Activated naive CD4-positive, alpha-beta T cell treated with anti-CD3 and anti-CD28 coated beads, Interleukin-2, amount 50 U/mL, for 24 hours (primary cell): ENCODE measurements at regions not wholly inside any gene's neighbourhood (a gene's known extent, or its start where the extent isn't known, plus 50 kb on each side); places are given as distances from the start of the nearest gene placed in this dataset.

Source experiments
- H3K27ac Mint-ChIP-seq: one replicate; pipeline ENCODE4 v1.8.0; 2021; ENCODE audit warnings: mild to moderate bottlenecking, mixed read lengths
- H3K27me3 Mint-ChIP-seq: one replicate; pipeline ENCODE4 v1.8.0; 2021; ENCODE audit warnings: mixed read lengths
- H3K36me3 Mint-ChIP-seq: one replicate; pipeline ENCODE4 v1.8.0; 2021; ENCODE audit warnings: mixed read lengths
- H3K4me1 Mint-ChIP-seq: one replicate; pipeline ENCODE4 v1.8.0; 2021; ENCODE audit warnings: mixed read lengths
- H3K4me3 Mint-ChIP-seq: one replicate; pipeline ENCODE4 v1.8.0; 2021; ENCODE audit warnings: mild to moderate bottlenecking, mixed read lengths
- H3K9me3 Mint-ChIP-seq: one replicate; pipeline ENCODE4 v1.8.0; 2021; ENCODE audit warnings: mixed read lengths

DNA sequence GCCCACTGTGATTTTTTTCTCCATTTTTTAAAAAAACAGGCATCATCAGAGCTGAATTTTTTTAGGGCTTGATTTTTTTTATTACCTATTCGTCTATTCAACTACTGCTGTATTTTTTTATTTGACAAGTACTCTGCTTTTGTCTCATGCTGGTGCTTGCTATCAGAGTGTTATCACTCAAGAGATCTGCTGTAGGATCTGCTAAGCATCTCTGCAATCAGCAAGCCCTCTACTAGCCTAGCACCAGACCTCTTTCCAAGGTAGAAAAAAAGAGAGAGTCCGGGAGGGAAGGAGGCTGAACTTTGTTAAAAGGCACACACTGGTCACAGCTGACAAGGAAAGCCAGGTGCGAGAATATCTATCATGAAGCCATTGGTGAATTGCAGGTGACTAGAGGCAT is 413.8 kb upstream of the CCNH start:
- Mint-ChIP-seq H3K27me3 (no peaks in the 10 kb centered on the region), H3K4me1 (no peaks in the 10 kb centered on the region), H3K4me3 (no peak overlapping the region), H3K27ac (no peak overlapping the region), H3K9me3 (no peaks in the 10 kb centered on the region), H3K36me3 (no peaks in the 10 kb centered on the region)

DNA sequence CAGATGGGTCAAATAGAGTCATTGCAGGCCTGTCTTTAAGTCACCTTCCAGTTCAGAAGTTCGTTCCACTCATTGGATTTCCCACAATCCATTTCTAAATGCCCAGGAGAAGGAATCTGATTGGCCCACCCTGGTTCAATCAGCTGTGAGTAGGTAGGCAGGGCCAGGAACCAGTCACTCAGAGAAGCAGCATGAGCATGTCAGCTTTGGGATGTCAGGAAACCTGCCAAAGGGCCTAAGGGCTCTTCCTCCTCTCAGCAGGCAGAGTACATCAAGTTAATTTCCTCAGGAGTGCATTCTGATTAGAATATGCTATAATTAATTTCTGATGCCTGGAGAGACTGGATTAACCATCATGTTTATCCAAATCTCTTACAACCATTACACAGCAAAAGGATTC is 412.9 kb upstream of the CCNH start:
- Mint-ChIP-seq H3K4me3 (no peak overlapping the region), H3K4me1 (no peaks in the 10 kb centered on the region), H3K27me3 (no peaks in the 10 kb centered on the region), H3K36me3 (no peaks in the 10 kb centered on the region), H3K27ac (no peak overlapping the region), H3K9me3 (no peaks in the 10 kb centered on the region)

GRCh38 chr5:87807783-87808182 is 395.1 kb upstream of the CCNH start:
- Mint-ChIP-seq H3K27me3 (peaks cover under 1% of the 10 kb centered on the region), H3K4me3 (no peak overlapping the region), H3K9me3 (no peaks in the 10 kb centered on the region), H3K4me1 (no peaks in the 10 kb centered on the region), H3K27ac (no peak overlapping the region), H3K36me3 (no peaks in the 10 kb centered on the region)

DNA sequence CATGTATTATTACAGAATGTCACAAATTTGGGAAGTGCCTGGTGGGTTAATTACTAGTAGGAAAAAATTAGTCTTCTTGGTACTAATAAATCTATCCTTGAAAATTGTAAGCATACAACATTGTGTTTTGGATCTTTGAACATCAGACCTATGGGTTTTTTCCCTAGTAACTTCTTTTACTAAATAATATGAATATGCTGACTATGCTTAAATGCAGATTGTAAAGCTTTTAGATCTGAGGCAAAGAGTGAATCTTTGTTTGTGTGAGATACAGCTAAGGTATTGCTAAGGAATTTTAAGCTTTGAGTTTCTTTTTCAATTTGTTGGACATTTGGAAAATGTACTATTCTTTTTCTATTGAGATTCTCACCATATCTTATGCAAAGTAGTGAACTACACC is 390.6 kb upstream of the CCNH start:
- H3K4me1 Mint-ChIP-seq = no peaks in the 10 kb centered on the region
- no peak overlapping the region for H3K27ac Mint-ChIP-seq
- no peak overlapping the region for H3K4me3 Mint-ChIP-seq
- no peaks in the 10 kb centered on the region for H3K9me3 Mint-ChIP-seq
- H3K36me3 Mint-ChIP-seq = no peaks in the 10 kb centered on the region
- H3K27me3 Mint-ChIP-seq = peaks cover 8% of the 10 kb centered on the region

- Mint-ChIP-seq H3K9me3 (no peaks in the 10 kb centered on the region), H3K4me3 (no peak overlapping the region), H3K4me1 (no peaks in the 10 kb centered on the region), H3K27ac (no peak overlapping the region), H3K36me3 (no peaks in the 10 kb centered on the region), H3K27me3 (peaks cover 10% of the 10 kb centered on the region)
Measured at GRCh38 chr5:87791869-87792268, 379.1 kb upstream of the CCNH start.

GRCh38 chr5:87788416-87788815 is 375.7 kb upstream of the CCNH start:
- no peak overlapping the region for H3K4me3 Mint-ChIP-seq
- H3K36me3 Mint-ChIP-seq = no peaks in the 10 kb centered on the region
- H3K27ac Mint-ChIP-seq = no peak overlapping the region
- H3K9me3 Mint-ChIP-seq = no peaks in the 10 kb centered on the region
- no peaks in the 10 kb centered on the region for H3K4me1 Mint-ChIP-seq
- H3K27me3 Mint-ChIP-seq = peaks cover 13% of the 10 kb centered on the region

DNA sequence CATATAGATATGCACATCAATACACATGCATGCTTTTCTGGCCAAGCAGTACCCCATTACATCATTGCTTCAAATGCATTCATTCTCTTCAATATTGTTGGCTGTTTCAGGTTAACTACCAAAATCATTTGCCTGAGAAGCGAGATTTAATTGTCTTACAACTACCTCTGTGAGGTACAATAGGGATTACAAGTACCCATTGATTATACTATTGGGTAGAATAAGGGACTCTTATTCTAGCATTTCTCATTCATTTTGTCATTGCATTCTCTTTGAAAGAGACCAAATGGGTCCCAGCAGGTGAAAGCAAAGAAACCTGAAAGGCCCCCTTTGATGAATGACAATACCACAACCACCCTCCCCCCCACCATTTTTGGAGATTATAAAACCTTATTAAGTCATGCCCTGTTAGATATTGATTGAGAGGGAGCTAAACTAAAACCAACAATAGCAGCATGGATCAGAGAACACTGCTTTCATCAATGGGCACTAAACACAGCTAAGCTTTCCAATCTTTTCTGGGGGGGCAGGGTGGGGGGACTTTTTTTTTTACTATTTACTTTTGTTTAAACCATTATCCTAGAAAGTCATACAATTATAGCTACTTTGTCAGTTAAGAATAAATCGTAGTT is 375.0 kb upstream of the CCNH start:
- H3K36me3 Mint-ChIP-seq = no peaks in the 10 kb centered on the region
- no peaks in the 10 kb centered on the region for H3K4me1 Mint-ChIP-seq
- no peak overlapping the region for H3K4me3 Mint-ChIP-seq
- H3K9me3 Mint-ChIP-seq = no peaks in the 10 kb centered on the region
- peaks cover 16% of the 10 kb centered on the region for H3K27me3 Mint-ChIP-seq
- H3K27ac Mint-ChIP-seq = no peak overlapping the region

GRCh38 chr5:87787086-87787485 is 374.4 kb upstream of the CCNH start:
- H3K9me3 Mint-ChIP-seq = no peaks in the 10 kb centered on the region
- no peak overlapping the region for H3K4me3 Mint-ChIP-seq
- peaks cover 20% of the 10 kb centered on the region for H3K27me3 Mint-ChIP-seq
- no peaks in the 10 kb centered on the region for H3K36me3 Mint-ChIP-seq
- no peaks in the 10 kb centered on the region for H3K4me1 Mint-ChIP-seq
- no peak overlapping the region for H3K27ac Mint-ChIP-seq

- H3K27ac Mint-ChIP-seq = no peak overlapping the region
- H3K4me3 Mint-ChIP-seq = no peak overlapping the region
- peaks cover 26% of the 10 kb centered on the region for H3K27me3 Mint-ChIP-seq
- H3K9me3 Mint-ChIP-seq = no peaks in the 10 kb centered on the region
- H3K4me1 Mint-ChIP-seq = no peaks in the 10 kb centered on the region
- no peaks in the 10 kb centered on the region for H3K36me3 Mint-ChIP-seq
Measured at GRCh38 chr5:87786471-87786870, 373.7 kb upstream of the CCNH start.

DNA sequence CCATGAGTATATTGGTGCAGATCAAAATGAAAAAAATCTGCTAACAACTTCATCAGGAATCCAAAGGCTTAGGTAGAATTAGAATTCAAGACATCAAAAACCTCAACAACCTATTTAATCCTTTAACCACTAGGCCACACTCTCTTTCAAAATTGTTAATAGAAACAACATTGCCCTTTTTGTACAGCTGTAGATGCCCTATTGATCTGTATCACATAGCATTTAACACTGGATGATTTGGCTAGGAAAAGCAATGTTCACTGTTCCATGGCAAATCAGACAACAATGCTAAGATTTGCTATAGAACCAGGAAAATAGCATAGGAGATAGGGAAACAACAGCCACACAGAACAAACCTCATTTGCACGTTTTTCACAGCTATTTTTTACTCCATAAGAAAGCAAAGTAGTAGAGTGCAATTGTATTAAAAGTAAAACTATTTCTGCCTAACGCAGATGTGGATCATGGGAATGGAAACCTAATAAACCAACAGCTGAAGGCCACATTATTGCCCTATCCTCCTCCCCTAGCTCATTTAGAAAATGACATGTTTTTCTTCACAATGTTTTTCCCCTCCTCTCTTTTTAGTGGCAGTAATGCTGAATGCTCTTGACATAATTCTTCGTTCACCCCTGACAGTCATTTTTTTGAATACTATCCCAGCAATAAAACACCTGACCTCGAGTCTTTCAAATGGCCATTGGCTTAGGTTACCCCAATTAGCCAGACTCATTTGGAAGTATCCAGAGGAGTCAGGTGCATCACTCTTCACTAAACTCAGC is 373.0 kb upstream of the CCNH start:
- no peak overlapping the region for H3K4me3 Mint-ChIP-seq
- H3K27ac Mint-ChIP-seq = no peak overlapping the region

DNA sequence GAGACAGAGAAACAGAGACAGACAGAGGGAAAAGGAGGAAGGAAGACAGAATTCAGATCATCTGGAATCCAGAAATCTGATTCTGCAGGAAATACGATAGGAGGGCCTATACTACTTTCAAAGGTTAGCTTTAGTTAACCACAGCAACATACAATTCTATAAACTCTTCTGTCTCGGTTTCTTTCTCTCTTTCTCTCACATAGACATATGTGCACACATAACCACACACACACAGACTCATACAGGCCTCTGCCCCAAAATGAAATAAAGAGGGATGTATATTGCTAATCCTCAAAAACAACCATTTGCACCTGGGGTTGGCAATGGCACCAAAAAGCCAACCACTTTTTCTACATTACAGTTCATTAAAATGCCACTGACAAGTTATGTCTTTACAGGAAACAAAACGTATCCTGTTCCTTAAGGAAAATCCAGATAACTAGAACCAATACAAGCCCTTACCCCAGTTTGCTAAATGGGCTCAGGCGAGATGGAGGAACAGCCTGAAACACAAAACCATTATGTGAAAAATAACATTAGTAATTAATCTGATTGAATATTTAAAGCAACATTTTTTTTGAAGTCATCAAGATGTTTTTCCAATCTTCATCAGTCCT is 372.3 kb upstream of the CCNH start:
- no peaks in the 10 kb centered on the region for H3K9me3 Mint-ChIP-seq
- peaks cover 27% of the 10 kb centered on the region for H3K27me3 Mint-ChIP-seq
- H3K27ac Mint-ChIP-seq = no peak overlapping the region
- H3K4me1 Mint-ChIP-seq = no peaks in the 10 kb centered on the region
- H3K36me3 Mint-ChIP-seq = no peaks in the 10 kb centered on the region
- no peak overlapping the region for H3K4me3 Mint-ChIP-seq

More for the DNA sequence above, 373.0 kb upstream of the CCNH start:
- no peaks in the 10 kb centered on the region for H3K4me1 Mint-ChIP-seq
- no peaks in the 10 kb centered on the region for H3K36me3 Mint-ChIP-seq
- H3K27me3 Mint-ChIP-seq = peaks cover 27% of the 10 kb centered on the region
- no peaks in the 10 kb centered on the region for H3K9me3 Mint-ChIP-seq

- Mint-ChIP-seq H3K36me3 (no peaks in the 10 kb centered on the region), H3K9me3 (no peaks in the 10 kb centered on the region), H3K27ac (no peak overlapping the region), H3K27me3 (peaks cover 27% of the 10 kb centered on the region), H3K4me1 (no peaks in the 10 kb centered on the region), H3K4me3 (no peak overlapping the region)
Measured at GRCh38 chr5:87784311-87784710, 371.6 kb upstream of the CCNH start.

- Mint-ChIP-seq H3K4me1 (no peaks in the 10 kb centered on the region), H3K9me3 (no peaks in the 10 kb centered on the region), H3K4me3 (no peak overlapping the region), H3K36me3 (no peaks in the 10 kb centered on the region), H3K27ac (no peak overlapping the region), H3K27me3 (peaks cover 27% of the 10 kb centered on the region)
Measured at GRCh38 chr5:87782916-87783315, 370.2 kb upstream of the CCNH start.

- Mint-ChIP-seq H3K4me3 (no peak overlapping the region), H3K27ac (no peak overlapping the region), H3K36me3 (no peaks in the 10 kb centered on the region), H3K27me3 (peaks cover 30% of the 10 kb centered on the region), H3K4me1 (no peaks in the 10 kb centered on the region), H3K9me3 (no peaks in the 10 kb centered on the region)
Measured at GRCh38 chr5:87781976-87782375, 369.2 kb upstream of the CCNH start.

DNA sequence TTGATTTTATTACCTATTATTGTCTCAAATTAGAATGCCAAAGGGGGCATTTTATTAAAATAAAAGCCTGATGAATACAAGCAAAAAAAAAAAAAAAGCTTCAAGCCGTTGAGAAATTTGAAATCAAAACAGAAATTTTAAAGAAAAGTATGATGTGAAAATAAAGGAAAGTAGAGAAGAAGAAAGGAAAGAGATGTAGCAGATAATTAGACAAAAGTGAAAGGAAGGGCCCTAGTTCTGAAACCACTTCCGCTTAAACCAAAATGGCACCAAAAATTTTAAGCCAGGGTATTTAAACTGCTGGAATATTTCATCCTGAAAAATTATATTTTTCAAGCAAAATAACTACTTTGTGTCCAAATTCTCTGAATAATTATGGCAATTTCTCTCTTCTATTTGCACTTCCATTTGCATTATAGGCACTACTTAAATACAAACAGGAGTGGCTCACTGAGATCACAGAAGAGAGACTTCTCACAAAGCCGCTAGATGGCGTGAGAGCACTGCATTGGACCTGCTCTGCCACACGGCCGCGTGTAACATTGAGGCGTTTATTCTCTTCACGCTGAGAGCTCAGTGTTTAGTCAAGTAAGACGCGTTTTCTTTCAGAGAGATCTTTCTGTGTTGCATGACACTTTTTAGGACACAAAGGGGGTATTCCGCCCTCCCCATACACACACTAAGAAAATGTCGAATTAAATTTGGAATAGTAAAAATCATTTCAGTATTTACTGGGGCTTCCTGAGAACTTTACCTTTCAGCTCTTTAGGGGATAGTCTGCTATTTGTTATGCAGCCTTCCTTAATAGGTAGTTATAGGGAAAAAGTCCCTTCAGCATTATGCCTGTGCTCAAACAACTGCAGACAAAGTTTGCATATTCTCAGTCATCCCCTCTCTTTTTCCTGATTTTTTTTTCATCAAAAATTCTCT is 368.4 kb upstream of the CCNH start:
- Mint-ChIP-seq H3K27ac (no peak overlapping the region), H3K27me3 (peaks cover 30% of the 10 kb centered on the region), H3K4me3 (no peak overlapping the region), H3K9me3 (no peaks in the 10 kb centered on the region), H3K36me3 (no peaks in the 10 kb centered on the region), H3K4me1 (no peaks in the 10 kb centered on the region)
